ENCODE measurements at regions not wholly inside any gene's neighbourhood (a gene's known extent, or its start where the extent isn't known, plus 50 kb on each side); places are given as distances from the start of the nearest gene placed in this dataset.

- WGBS, 5 donors, result 68 to 82% (median 79%) methylated on average over 12 of the region's 12 CpGs
- no peaks in the 10 kb centered on the region for H3K4me1 ChIP-seq
- H3K27me3 ChIP-seq, result no peaks in the 10 kb centered on the region
- H3K36me3 ChIP-seq, result no peaks in the 10 kb centered on the region
- no peaks in the 10 kb centered on the region for H3K9me3 ChIP-seq
- TF ChIP-seq EP300 (IDR thresholded peaks at IDR 0.05), result no peak
- TF ChIP-seq POLR2AphosphoS5 (IDR thresholded peaks at IDR 0.05), result no peak
- TF ChIP-seq CTCF (IDR thresholded peaks at IDR 0.05), result no peak
- TF ChIP-seq POLR2A (IDR thresholded peaks at IDR 0.05), result no peak
- H3K27ac ChIP-seq, result no peak overlapping the region
- H3K4me3 ChIP-seq, result no peak overlapping the region
- no peak for DNase-seq
- intact Hi-C loops (cut with DNase I; ENCODE audit: low total_unique reads), result no loop called here
These were observed 101.9 kb downstream of the PCDH7 start for GRCh38 chr4:30821859-30822612.

GRCh38 chr4:30822911-30823551 is 102.9 kb downstream of the PCDH7 start:
- Histone ChIP-seq H3K27me3 (no peaks in the 10 kb centered on the region), H3K9me3 (no peaks in the 10 kb centered on the region), H3K4me3 (no peak overlapping the region), H3K27ac (no peak overlapping the region), H3K4me1 (no peaks in the 10 kb centered on the region), H3K36me3 (no peaks in the 10 kb centered on the region)
- intact Hi-C loops (cut with DNase I; ENCODE audit: low total_unique reads), result no loop called here
- TF ChIP-seq POLR2A (IDR thresholded peaks at IDR 0.05) (no peak), CTCF (IDR thresholded peaks at IDR 0.05) (no peak), EP300 (IDR thresholded peaks at IDR 0.05) (no peak)
- 87 to 95% (median 91%) methylated on average over 10 of the region's 10 CpGs for WGBS, 5 donors
- no peak for DNase-seq

GRCh38 chr4:30825008-30825770 is 105.0 kb downstream of the PCDH7 start:
- Histone ChIP-seq H3K9me3 (no peaks in the 10 kb centered on the region), H3K4me1 (no peaks in the 10 kb centered on the region), H3K27me3 (no peaks in the 10 kb centered on the region), H3K4me3 (no peak overlapping the region), H3K36me3 (no peaks in the 10 kb centered on the region), H3K27ac (no peak overlapping the region)
- intact Hi-C loops (cut with DNase I; ENCODE audit: low total_unique reads), result no loop called here
- DNase-seq, result no peak
- WGBS, 5 donors, result 95 to 97% (median 96%) methylated on average over 1 of the region's 1 CpG
- TF ChIP-seq CTCF (IDR thresholded peaks at IDR 0.05), result no peak
- TF ChIP-seq POLR2AphosphoS5 (IDR thresholded peaks at IDR 0.05), result no peak
- TF ChIP-seq POLR2A (IDR thresholded peaks at IDR 0.05), result no peak
- TF ChIP-seq EP300 (IDR thresholded peaks at IDR 0.05), result no peak

DNA sequence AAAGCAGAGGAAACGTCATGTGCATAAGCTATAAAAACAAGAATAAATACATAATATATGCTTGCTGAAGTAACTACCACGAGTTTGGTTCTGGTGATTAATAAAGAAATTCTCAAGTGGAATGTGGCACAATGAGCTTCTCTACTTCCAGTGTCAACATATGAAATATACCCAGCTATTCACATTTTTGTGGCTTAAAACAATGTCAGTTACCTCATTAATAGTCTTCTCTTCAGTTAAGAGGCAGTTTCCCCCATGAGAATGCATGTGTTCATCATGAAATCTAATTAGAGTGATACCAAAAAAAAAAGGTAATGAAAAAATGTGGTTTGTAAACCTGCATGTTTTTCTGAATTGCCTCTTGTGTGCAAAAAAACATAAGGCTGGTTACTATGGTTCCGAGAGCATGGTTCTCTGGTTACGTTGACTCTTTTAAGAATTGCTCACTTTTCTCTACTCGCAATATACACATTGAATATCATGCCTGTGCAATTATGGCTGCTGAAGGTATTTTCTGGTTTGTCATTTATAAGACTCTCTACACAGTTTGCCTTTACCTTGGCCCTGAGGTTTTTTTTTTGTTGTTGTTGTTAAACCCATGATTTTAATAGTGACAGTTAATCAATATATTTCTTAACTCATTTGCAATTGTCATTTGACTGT is 108.2 kb downstream of the PCDH7 start:
- Histone ChIP-seq H3K36me3 (no peaks in the 10 kb centered on the region), H3K9me3 (no peaks in the 10 kb centered on the region), H3K27me3 (no peaks in the 10 kb centered on the region), H3K27ac (no peak overlapping the region), H3K4me1 (peaks cover 0 to 1% (median 0%) of the 10 kb centered on the region in 4 donors), H3K4me3 (no peak overlapping the region)
- DNase-seq, result no peak
- intact Hi-C loops (cut with DNase I; ENCODE audit: low total_unique reads), result no loop called here
- no peak for TF ChIP-seq EP300 (IDR thresholded peaks at IDR 0.05)
- no peak for TF ChIP-seq POLR2A (IDR thresholded peaks at IDR 0.05)
- TF ChIP-seq CTCF (IDR thresholded peaks at IDR 0.05), result no peak
- TF ChIP-seq POLR2AphosphoS5 (IDR thresholded peaks at IDR 0.05), result no peak
- 73 to 93% (median 89%) methylated on average over 5 of the region's 5 CpGs for WGBS, 5 donors

Data from stomach (tissue), 8 donors.